ENCODE measurements at regions not wholly inside any gene's neighbourhood (a gene's known extent, or its start where the extent isn't known, plus 50 kb on each side); places are given as distances from the start of the nearest gene placed in this dataset.

DNA sequence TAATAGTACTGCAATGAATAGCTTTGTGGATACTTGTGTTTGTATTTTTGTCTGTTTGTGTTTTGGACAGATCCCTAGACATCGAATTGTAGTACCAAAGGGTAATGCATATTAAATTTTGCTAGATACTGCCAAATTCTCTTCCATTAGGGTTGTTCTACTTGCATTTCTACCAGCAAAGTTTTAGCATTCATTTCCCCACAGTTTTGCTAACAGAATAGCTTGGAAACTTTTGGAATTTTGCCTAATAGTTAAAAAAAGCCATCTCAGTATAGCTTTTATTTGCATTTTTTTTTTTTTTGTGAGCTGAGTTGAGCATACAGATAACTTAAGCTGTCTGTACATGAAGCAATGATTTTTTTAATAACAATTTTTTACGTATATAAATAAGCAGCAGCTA lies 1084.9 kb downstream of the ADGRL3 start:
- H3K4me3 Mint-ChIP-seq: no peak overlapping the region
- peaks cover 0 to 4% of the 10 kb centered on the region in 2 experiments for H3K9me3 ChIP-seq (ENCODE audit: control insufficient read depth in 1 of 2, insufficient read depth in 1 of 2, low read length in 2 of 2)
- ATAC-seq (ENCODE audit: poor library complexity): no peak

GRCh38 chr4:62279689-62280088 lies 1079.6 kb downstream of the ADGRL3 start:
- H3K4me3 Mint-ChIP-seq: no peak overlapping the region
- H3K4me1 Mint-ChIP-seq (ENCODE audit: low read depth): no peaks in the 10 kb centered on the region
- CTCF ChIA-PET: no interaction called here
- intact Hi-C loops (cut with DNase I, micrococcal nuclease): no loop called here
- Histone ChIP-seq H3K27me3 (ENCODE audit: control insufficient read depth in 1 of 2, insufficient read depth in 2 of 2, low read length in 2 of 2) (no peaks in the 10 kb centered on the region), H3K27ac (ENCODE audit: low read depth in 1 of 2, low read length in 2 of 2) (no peak overlapping the region), H3K4me3 (ENCODE audit: low read length) (no peak overlapping the region), H3K4me1 (ENCODE audit: insufficient read depth, low read length) (no peaks in the 10 kb centered on the region), H3K9me3 (ENCODE audit: control insufficient read depth in 1 of 2, insufficient read depth in 1 of 2, low read length in 2 of 2) (no peaks in the 10 kb centered on the region), H3K36me3 (ENCODE audit: insufficient read depth, low read length) (no peaks in the 10 kb centered on the region)
- POLR2A ChIA-PET: no interaction called here
- peaks cover 11% of the 10 kb centered on the region for H3K9me3 Mint-ChIP-seq
- H3K36me3 Mint-ChIP-seq (ENCODE audit: low read depth): no peaks in the 10 kb centered on the region
- H3K27me3 Mint-ChIP-seq: no peaks in the 10 kb centered on the region
- ATAC-seq (ENCODE audit: poor library complexity) (no peak), DNase-seq (no peak)
- TF ChIP-seq CTCF (IDR thresholded peaks at IDR 0.05): no peak
- H3K27ac Mint-ChIP-seq: no peak overlapping the region

More for the DNA sequence above, 1084.9 kb downstream of the ADGRL3 start:
- H3K27me3 Mint-ChIP-seq: no peaks in the 10 kb centered on the region
- no peaks in the 10 kb centered on the region for H3K36me3 Mint-ChIP-seq (ENCODE audit: low read depth)
- no peaks in the 10 kb centered on the region for H3K4me1 Mint-ChIP-seq (ENCODE audit: low read depth)
- H3K36me3 ChIP-seq (ENCODE audit: insufficient read depth, low read length): no peaks in the 10 kb centered on the region
- intact Hi-C loops (cut with DNase I, micrococcal nuclease): no loop called here
- CTCF ChIA-PET: no interaction called here
- H3K27me3 ChIP-seq (ENCODE audit: control insufficient read depth in 1 of 2, insufficient read depth in 2 of 2, low read length in 2 of 2): no peaks in the 10 kb centered on the region
- no peak overlapping the region for H3K27ac Mint-ChIP-seq
- no peak for TF ChIP-seq CTCF (IDR thresholded peaks at IDR 0.05)
- DNase-seq: no peak
- no peak overlapping the region for H3K27ac ChIP-seq (ENCODE audit: low read depth in 1 of 2, low read length in 2 of 2)
- H3K4me1 ChIP-seq (ENCODE audit: insufficient read depth, low read length): no peaks in the 10 kb centered on the region
- H3K4me3 ChIP-seq (ENCODE audit: low read length): no peak overlapping the region
- POLR2A ChIA-PET: no interaction called here
- peaks cover 10% of the 10 kb centered on the region for H3K9me3 Mint-ChIP-seq

DNA sequence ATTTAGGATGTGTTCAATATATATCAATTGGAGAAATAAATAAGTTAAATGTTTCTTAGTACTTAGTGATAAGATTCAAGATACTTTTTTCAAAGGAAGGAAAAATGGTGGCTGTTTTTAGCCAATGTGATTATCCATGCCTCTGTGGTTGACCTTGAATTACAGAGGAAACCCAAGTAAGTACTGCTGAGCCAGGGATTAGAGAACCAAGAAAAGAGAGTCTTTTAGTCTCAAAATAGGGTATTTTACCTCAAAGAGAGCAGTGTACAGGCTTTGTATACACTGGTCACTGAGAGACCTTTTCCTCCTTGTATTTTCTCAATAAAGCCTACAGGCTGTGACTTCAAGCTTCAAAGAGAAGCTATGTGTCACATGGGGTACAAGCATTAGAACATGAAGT lies 1075.3 kb downstream of the ADGRL3 start:
- CTCF ChIA-PET: no interaction called here
- Histone ChIP-seq H3K27ac (ENCODE audit: low read depth in 1 of 2, low read length in 2 of 2) (no peak overlapping the region), H3K36me3 (ENCODE audit: insufficient read depth, low read length) (no peaks in the 10 kb centered on the region), H3K4me3 (ENCODE audit: low read length) (no peak overlapping the region), H3K27me3 (ENCODE audit: control insufficient read depth in 1 of 2, insufficient read depth in 2 of 2, low read length in 2 of 2) (no peaks in the 10 kb centered on the region), H3K4me1 (ENCODE audit: insufficient read depth, low read length) (no peaks in the 10 kb centered on the region), H3K9me3 (ENCODE audit: control insufficient read depth in 1 of 2, insufficient read depth in 1 of 2, low read length in 2 of 2) (peaks cover 0 to 5% of the 10 kb centered on the region in 2 experiments)
- intact Hi-C loops (cut with DNase I, micrococcal nuclease): no loop called here
- Mint-ChIP-seq H3K36me3 (ENCODE audit: low read depth) (no peaks in the 10 kb centered on the region), H3K27ac (no peak overlapping the region), H3K27me3 (no peaks in the 10 kb centered on the region), H3K4me3 (no peak overlapping the region), H3K4me1 (ENCODE audit: low read depth) (no peaks in the 10 kb centered on the region), H3K9me3 (peaks cover 17% of the 10 kb centered on the region)
- no peak for TF ChIP-seq CTCF (IDR thresholded peaks at IDR 0.05)
- no peak for DNase-seq
- no peak for ATAC-seq (ENCODE audit: poor library complexity)
- POLR2A ChIA-PET: no interaction called here

Measured in CD4-positive, alpha-beta T cell (primary cell).